Activated CD4-positive, alpha-beta T cell treated with anti-CD3 and anti-CD28 coated beads, Interleukin-2, amount 10 ng/mL, durations not matched to agents 7 days and 5 days (primary cell): ENCODE measurements at regions not wholly inside any gene's neighbourhood (a gene's known extent, or its start where the extent isn't known, plus 50 kb on each side); places are given as distances from the start of the nearest gene placed in this dataset.

Source experiments
- CTCF ChIA-PET: fragments of 350-600 bp; sonication (Branson Sonifier 250); formaldehyde crosslinking; loops from one replicate; lab custom pipeline; 2021; ENCODE audit warnings: antibody characterized with exemption; lab: Charles Lee
- POLR2A ChIA-PET: fragments of 350-600 bp; sonication (Branson Sonifier 250); formaldehyde crosslinking; loops from one replicate; lab custom pipeline; 2021; ENCODE audit warnings: antibody characterized with exemption; lab: Charles Lee
- DNase-seq: peaks from one replicate; pipeline ENCODE4 v3.0.0-alpha.2; 2020
- H3K27ac Mint-ChIP-seq: one replicate; pipeline ENCODE4 v1.8.0; 2021; ENCODE audit warnings: mild to moderate bottlenecking, moderate library complexity, mixed read lengths
- H3K27me3 Mint-ChIP-seq: one replicate; pipeline ENCODE4 v1.8.0; 2021; ENCODE audit warnings: mixed read lengths
- H3K36me3 Mint-ChIP-seq: one replicate; pipeline ENCODE4 v1.8.0; 2021; ENCODE audit warnings: low read depth, mixed read lengths
- H3K4me1 Mint-ChIP-seq: one replicate; pipeline ENCODE4 v1.8.0; 2021; ENCODE audit warnings: mixed read lengths
- H3K4me3 Mint-ChIP-seq: one replicate; pipeline ENCODE4 v1.8.0; 2021; ENCODE audit warnings: mild to moderate bottlenecking, moderate library complexity, mixed read lengths
- H3K9me3 Mint-ChIP-seq: one replicate; pipeline ENCODE4 v1.8.0; 2021; ENCODE audit warnings: mixed read lengths

DNA sequence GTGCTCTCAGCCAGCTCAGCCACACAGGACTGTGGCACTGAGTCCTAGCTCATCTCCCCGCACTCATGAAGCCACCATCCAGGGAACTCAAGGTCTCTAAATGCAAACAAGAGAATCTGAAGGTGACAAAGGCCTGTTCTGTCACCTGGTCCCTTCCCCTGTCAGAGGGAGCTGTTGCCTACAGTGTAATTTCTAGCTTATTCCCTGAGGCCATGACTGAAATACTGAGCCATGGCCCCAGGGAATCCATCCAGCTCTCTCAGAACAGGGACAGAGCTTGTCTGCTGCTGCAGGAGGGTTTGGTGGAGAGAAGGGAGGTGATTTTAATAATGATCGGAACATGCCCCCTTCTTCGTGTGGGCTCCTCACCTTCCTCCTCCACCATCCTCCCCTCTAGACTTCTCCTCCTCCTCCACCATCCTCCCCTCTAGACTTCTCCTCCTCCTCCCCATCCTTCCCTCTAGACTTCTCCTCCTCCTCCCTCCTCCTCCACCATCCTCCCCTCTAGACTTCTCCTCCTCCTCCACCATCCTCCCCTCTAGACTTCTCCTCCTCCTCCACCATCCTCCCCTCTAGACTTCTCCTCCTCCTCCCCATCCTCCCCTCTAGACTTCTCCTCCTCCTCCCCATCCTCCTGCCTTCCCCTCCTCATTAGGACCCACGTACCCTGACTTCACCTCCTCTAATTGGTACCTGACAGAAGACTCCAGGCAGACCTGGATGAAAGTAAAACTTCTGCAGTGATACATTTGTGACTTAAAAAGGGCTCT is 338.0 kb upstream of the MKI67 start:
- H3K4me1 Mint-ChIP-seq = no peaks in the 10 kb centered on the region
- no peaks in the 10 kb centered on the region for H3K27me3 Mint-ChIP-seq
- no peak overlapping the region for H3K27ac Mint-ChIP-seq
- POLR2A ChIA-PET = no interaction called here
- no peaks in the 10 kb centered on the region for H3K9me3 Mint-ChIP-seq
- H3K4me3 Mint-ChIP-seq = no peak overlapping the region
- H3K36me3 Mint-ChIP-seq = no peaks in the 10 kb centered on the region
- no peak for DNase-seq
- CTCF ChIA-PET = no interaction called here

DNA sequence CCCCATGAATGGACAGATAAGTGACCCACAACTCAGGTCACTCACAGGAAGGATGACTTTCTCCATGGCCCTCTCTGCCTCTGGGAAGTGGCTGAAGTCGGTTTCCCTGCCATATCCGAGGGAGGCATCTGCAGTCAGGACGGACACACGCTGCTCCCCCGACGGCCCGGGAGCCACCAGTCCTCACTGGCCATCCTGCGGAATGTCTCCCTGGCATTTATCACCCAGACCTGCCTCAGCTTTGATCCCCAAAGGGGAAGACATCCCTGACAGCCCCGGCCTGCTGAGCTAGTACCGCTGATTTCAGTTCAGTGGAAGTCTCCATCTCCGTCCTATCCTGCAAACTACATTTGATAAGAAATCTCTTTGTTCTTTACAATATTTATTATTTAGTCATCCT is 339.5 kb upstream of the MKI67 start:
- POLR2A ChIA-PET = no interaction called here
- no peaks in the 10 kb centered on the region for H3K36me3 Mint-ChIP-seq
- H3K9me3 Mint-ChIP-seq = no peaks in the 10 kb centered on the region
- H3K4me3 Mint-ChIP-seq = no peak overlapping the region
- no peaks in the 10 kb centered on the region for H3K27me3 Mint-ChIP-seq
- no peaks in the 10 kb centered on the region for H3K4me1 Mint-ChIP-seq
- no peak overlapping the region for H3K27ac Mint-ChIP-seq
- DNase-seq = no peak
- CTCF ChIA-PET = interaction anchor here (1.6 to 1.7 kb wide), 2 partner anchors 10 to 30 kb away, joined by 3 to 5 read pairs; no protein-coding TSS in a partner anchor

DNA sequence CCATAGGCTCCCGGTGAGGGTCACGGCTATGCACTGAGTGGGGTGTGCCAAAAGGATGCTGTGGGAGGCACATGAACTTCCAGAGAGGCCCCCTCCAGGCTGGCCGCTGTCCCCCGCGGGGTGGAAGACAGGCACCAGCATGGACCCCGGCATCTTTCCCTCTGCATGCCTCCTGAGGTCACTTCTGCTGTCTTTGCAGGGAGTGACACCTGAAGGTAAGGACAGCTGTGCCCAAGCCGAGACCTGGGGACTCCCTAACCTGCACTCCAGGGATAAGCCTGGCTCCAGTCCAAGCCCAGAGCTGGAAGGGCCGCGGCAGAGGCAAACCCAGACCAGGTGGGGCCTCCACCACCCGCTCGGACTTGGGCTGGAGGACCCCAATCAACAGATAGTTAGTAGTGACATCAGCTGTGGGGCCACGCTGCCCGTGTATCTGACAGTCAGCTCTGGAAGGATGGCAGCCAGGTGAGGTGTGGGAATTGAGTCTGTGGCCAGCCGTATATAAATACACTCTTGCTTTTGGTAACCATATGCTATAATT is 340.7 kb upstream of the MKI67 start:
- DNase-seq = no peak
- ChIA-PET POLR2A (no interaction called here), CTCF (interaction anchor here (0.6 to 1.7 kb wide), 3 partner anchors 9 to 227 kb away, joined by 3 to 5 read pairs (median 3); no protein-coding TSS in a partner anchor)
- Mint-ChIP-seq H3K4me3 (no peak overlapping the region), H3K27ac (no peak overlapping the region), H3K4me1 (no peaks in the 10 kb centered on the region), H3K9me3 (no peaks in the 10 kb centered on the region), H3K27me3 (no peaks in the 10 kb centered on the region), H3K36me3 (no peaks in the 10 kb centered on the region)

DNA sequence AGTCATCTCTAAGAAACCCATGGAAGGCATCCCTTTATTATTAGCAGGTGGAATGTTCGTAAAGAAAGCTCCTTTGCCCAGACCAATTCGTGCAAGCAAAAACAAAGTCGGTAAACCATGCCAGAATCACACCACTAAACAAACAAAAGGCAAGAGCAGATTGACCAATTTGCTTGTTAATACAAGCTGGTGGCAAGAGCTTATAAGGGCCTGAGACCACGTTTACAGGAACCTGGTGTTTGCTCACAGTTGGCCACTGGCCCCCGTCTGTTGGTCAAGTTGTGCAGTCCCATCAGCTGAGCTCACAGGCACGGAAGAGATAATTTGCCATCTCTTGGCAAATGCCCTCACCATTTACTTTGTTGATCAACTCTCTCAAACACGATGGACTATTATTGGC is 342.2 kb upstream of the MKI67 start:
- Mint-ChIP-seq H3K4me3 (no peak overlapping the region), H3K9me3 (no peaks in the 10 kb centered on the region), H3K27ac (no peak overlapping the region), H3K36me3 (no peaks in the 10 kb centered on the region), H3K4me1 (no peaks in the 10 kb centered on the region), H3K27me3 (no peaks in the 10 kb centered on the region)
- no peak for DNase-seq
- CTCF ChIA-PET = interaction anchor here (0.7 to 1.4 kb wide), 2 partner anchors 17 to 1035 kb away, joined by 3 read pairs; no protein-coding TSS in a partner anchor
- POLR2A ChIA-PET = no interaction called here

DNA sequence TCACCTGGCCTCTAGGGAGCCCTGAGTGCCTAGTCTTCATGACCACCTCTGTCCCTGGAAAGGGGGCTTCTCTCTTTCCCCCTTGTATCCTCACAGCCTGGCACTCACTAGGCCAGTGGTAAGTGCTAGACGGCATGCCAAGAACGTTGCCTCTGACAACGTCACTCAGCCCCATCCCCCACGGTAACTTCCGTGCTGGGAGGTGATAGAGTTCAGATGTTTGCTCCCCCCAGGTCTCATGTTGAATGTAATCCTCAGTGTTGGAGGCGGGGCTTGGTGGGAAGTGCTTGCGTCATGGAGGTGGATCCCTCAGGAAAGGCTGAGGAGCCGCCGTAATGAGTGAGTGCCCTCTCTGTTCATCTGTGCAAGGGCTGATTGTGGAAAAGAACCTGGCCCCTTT is 343.3 kb upstream of the MKI67 start:
- H3K27ac Mint-ChIP-seq = no peak overlapping the region
- H3K4me1 Mint-ChIP-seq = no peaks in the 10 kb centered on the region
- H3K9me3 Mint-ChIP-seq = no peaks in the 10 kb centered on the region
- ChIA-PET CTCF (interaction anchor here (1.4 kb wide), 1 partner anchor 16 kb away, joined by 3 read pairs; no protein-coding TSS in a partner anchor), POLR2A (no interaction called here)
- H3K27me3 Mint-ChIP-seq = no peaks in the 10 kb centered on the region
- H3K36me3 Mint-ChIP-seq = no peaks in the 10 kb centered on the region
- no peak for DNase-seq
- no peak overlapping the region for H3K4me3 Mint-ChIP-seq

DNA sequence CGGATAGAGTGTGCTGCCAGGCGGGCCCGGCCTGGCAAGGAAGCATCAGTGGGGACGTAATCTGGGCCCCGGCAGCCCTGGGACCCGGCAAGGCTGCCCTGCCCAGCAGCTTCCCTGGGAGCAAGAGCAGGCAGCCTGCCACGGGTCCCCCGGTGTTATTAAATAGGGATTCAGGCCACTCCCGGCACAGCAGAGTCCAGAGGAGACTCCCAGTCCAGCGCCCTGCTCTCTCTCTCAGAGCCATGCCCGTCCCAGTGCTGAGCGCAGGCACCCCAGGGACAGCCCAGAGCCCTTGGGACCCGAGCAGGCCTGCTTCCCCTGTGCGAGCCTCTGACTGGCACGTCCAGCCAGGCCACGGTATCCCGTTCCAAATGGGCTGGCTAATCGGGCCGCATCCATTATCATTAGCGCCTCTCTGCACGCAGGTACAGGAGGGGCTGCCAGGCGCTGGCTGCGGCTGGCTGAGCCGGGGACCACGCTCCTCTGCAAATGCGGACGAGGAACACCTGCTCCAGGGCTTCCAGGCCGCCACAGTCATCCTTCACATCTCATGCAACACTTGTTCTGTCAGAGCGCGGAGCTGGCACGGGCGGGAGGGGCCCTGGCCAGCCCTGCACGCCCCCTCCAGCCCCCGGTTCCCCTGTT is 344.2 kb upstream of the MKI67 start:
- no peak for DNase-seq
- POLR2A ChIA-PET = no interaction called here
- CTCF ChIA-PET = no interaction called here
- Mint-ChIP-seq H3K27me3 (no peaks in the 10 kb centered on the region), H3K4me3 (no peak overlapping the region), H3K4me1 (no peaks in the 10 kb centered on the region), H3K9me3 (no peaks in the 10 kb centered on the region), H3K27ac (no peak overlapping the region), H3K36me3 (no peaks in the 10 kb centered on the region)

DNA sequence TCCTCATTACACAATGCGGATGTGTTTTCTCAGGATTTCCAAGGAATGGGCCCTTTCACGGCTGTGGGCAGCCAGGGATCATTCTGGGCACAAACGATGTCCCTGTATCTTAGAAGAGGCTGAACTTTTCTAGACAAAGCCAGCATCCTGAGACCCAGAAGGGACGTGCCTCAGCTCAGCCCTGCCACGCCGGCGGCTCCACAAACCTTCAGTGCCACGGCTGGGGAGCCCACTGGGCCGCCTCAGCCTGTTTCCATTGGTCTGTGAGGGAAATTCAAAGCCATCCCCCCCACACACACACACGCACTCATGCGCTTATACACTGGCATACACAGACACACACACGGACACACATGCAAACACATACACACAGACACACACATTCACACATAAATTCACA is 344.9 kb upstream of the MKI67 start:
- no peaks in the 10 kb centered on the region for H3K27me3 Mint-ChIP-seq
- H3K9me3 Mint-ChIP-seq = no peaks in the 10 kb centered on the region
- no peak for DNase-seq
- no peaks in the 10 kb centered on the region for H3K4me1 Mint-ChIP-seq
- ChIA-PET CTCF (no interaction called here), POLR2A (no interaction called here)
- no peak overlapping the region for H3K27ac Mint-ChIP-seq
- H3K4me3 Mint-ChIP-seq = no peak overlapping the region
- no peaks in the 10 kb centered on the region for H3K36me3 Mint-ChIP-seq

DNA sequence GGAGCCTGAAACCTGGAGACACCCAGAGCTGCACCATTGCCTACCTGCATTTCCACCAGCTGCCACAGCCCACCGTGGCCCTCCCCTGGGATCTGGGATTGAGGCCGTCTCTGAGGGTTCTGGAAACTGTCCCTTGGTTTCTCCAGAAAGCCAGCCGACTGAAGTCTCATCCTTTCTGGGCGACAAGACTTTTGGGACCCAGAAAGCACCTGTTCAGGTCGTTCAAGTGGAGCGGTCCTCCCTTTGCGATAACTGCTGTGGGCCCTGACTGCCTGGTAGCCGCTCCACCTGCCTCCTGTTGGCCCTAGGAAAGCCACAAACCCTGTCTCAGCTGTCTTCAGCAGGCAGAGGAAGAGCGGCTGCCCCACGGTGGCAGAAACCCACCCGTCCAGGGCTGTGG is 346.0 kb upstream of the MKI67 start:
- no peak for DNase-seq
- H3K4me1 Mint-ChIP-seq = no peaks in the 10 kb centered on the region
- ChIA-PET POLR2A (no interaction called here), CTCF (no interaction called here)
- no peaks in the 10 kb centered on the region for H3K9me3 Mint-ChIP-seq
- H3K27me3 Mint-ChIP-seq = no peaks in the 10 kb centered on the region
- H3K27ac Mint-ChIP-seq = no peak overlapping the region
- H3K36me3 Mint-ChIP-seq = no peaks in the 10 kb centered on the region
- H3K4me3 Mint-ChIP-seq = no peak overlapping the region

DNA sequence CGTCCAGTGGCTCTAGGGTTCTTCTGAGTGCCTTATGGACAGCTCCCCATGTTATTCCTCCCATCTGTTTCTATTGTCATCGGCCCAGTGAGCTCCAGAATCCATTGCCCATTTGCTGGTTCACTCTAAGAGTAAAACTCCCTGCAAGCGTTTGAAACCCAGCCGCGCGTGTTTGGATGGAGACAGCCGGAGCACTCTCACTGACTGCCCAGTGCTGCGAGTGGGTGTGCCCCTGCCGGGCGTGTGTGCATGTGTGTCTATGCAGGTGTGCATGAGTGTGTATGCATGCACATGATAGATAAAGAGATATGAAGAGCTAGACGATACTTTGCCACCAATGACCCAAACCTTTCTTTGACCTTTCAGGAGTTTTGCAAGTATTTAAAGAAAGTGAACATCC is 347.2 kb upstream of the MKI67 start:
- DNase-seq = no peak
- no peak overlapping the region for H3K27ac Mint-ChIP-seq
- CTCF ChIA-PET = interaction anchor here (0.5 kb wide), 1 partner anchor 1143 kb away, joined by 4 read pairs; no protein-coding TSS in a partner anchor
- no peaks in the 10 kb centered on the region for H3K9me3 Mint-ChIP-seq
- H3K27me3 Mint-ChIP-seq = no peaks in the 10 kb centered on the region
- POLR2A ChIA-PET = no interaction called here
- no peak overlapping the region for H3K4me3 Mint-ChIP-seq
- H3K4me1 Mint-ChIP-seq = no peaks in the 10 kb centered on the region
- no peaks in the 10 kb centered on the region for H3K36me3 Mint-ChIP-seq

DNA sequence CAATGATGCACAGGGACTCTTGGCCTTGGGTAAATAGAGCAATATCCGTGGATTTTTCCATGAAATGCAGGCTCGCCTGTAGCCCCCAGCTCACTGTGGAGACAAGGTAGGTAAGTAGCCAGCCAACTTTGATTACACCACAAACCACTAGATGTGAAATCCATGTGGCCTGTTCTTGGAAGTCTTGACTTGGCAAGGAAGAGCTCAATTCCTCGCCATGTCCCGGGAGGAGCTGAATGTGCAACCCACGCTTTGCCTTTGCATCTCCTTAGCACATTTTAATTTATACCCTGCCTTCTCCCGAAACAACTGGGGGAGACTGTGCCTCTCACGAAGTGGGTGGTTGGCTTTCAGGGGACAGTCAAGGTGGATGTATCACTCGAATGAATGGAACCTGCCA is 347.7 kb upstream of the MKI67 start:
- Mint-ChIP-seq H3K4me3 (no peak overlapping the region), H3K9me3 (no peaks in the 10 kb centered on the region), H3K27me3 (no peaks in the 10 kb centered on the region), H3K36me3 (no peaks in the 10 kb centered on the region), H3K4me1 (no peaks in the 10 kb centered on the region), H3K27ac (no peak overlapping the region)
- CTCF ChIA-PET = no interaction called here
- DNase-seq = no peak
- POLR2A ChIA-PET = no interaction called here

DNA sequence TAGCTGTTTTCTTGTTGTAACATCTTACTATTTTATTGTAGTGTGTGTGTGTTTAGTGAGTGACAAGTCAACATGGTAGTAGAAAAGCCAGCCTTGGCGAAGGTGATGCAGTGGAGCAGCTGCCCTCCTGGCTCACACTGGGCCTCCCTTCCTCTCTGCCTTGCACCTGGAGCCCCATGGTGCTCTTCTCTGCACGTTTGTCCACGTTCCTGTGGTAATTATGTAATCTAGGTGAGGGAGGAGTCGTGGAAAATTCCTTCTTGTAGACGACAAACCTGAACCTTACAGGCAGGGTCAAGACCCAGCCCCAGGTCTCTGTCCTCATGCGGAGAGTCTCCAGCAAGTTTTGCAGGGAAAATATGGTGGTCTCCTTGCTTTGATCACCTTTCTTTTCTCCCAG is 348.3 kb upstream of the MKI67 start:
- H3K36me3 Mint-ChIP-seq = no peaks in the 10 kb centered on the region
- no peak for DNase-seq
- no peaks in the 10 kb centered on the region for H3K27me3 Mint-ChIP-seq
- no peak overlapping the region for H3K4me3 Mint-ChIP-seq
- POLR2A ChIA-PET = no interaction called here
- H3K9me3 Mint-ChIP-seq = no peaks in the 10 kb centered on the region
- CTCF ChIA-PET = no interaction called here
- no peaks in the 10 kb centered on the region for H3K4me1 Mint-ChIP-seq
- no peak overlapping the region for H3K27ac Mint-ChIP-seq

DNA sequence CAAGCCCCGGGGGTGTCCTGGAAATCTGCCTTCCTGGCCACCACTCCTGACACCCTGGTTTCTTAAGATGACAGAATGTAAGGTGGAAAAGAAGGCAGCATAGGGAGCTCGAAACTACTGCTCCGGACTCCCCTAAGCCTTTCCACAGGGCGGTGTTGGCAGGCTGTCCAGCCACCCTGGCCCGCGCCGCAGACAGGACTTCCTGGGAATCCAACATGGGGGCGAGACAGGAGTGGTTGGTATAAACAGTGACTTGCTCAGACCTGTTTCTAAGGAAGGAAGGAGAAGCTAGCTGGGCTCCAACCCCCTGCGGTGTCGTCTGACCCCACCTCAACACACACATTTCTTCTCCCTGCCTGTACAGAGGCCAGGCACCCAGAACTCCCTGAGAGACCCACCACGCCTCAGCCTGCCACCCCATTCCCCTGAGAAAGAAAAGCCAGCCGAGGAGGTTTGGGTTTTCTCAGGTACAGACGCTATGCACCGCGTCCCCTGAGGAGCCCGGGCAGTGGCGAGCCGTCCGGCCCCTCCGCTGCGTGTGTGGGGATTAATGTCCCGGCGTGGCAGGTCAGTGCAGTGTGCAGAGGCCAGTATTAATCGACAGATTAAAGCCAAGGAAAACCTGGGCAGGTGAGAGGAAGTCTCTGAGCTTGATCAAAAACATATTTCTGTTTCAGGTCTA is 349.6 kb upstream of the MKI67 start:
- no peaks in the 10 kb centered on the region for H3K36me3 Mint-ChIP-seq
- DNase-seq = no peak

DNA sequence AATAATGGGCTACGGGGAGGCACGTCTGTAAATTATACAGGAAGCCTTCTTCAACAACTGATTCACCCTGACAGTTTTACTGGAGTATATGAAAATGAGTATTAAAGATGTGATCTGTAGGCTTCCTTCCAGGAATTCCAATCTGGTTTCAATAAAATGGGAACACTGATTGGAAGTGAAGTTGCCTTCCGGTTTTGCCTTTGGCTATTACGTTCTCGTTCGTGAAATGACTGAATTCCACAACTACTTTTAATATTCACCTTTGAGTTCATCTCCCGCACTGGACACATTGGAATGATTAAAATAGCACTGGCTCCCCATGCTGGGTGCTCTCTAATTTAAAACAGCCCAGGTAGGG is 350.1 kb upstream of the MKI67 start:
- ChIA-PET POLR2A (no interaction called here), CTCF (interaction anchor here (1.2 kb wide), 1 partner anchor 10 kb away, joined by 5 read pairs; no protein-coding TSS in a partner anchor)
- Mint-ChIP-seq H3K27me3 (peaks cover 2% of the 10 kb centered on the region), H3K27ac (no peak overlapping the region), H3K4me3 (no peak overlapping the region), H3K9me3 (no peaks in the 10 kb centered on the region), H3K4me1 (no peaks in the 10 kb centered on the region), H3K36me3 (no peaks in the 10 kb centered on the region)
- no peak for DNase-seq

More for the DNA sequence above, 349.6 kb upstream of the MKI67 start:
- Mint-ChIP-seq H3K9me3 (no peaks in the 10 kb centered on the region), H3K4me1 (no peaks in the 10 kb centered on the region), H3K4me3 (no peak overlapping the region), H3K27me3 (peaks cover 2% of the 10 kb centered on the region), H3K27ac (no peak overlapping the region)
- CTCF ChIA-PET = interaction anchor here (1.2 kb wide), 1 partner anchor 10 kb away, joined by 5 read pairs; no protein-coding TSS in a partner anchor
- POLR2A ChIA-PET = no interaction called here
